ENCODE measurements at regions not wholly inside any gene's neighbourhood (a gene's known extent, or its start where the extent isn't known, plus 50 kb on each side); places are given as distances from the start of the nearest gene placed in this dataset.

GRCh38 chr6:99184696-99185095 is 164.8 kb downstream of the FAXC start:
- peak; percentile 54 to 79 for DNase-seq
- Histone ChIP-seq H3K4me1 (ENCODE audit: control insufficient read depth in 1 of 2, insufficient read depth in 2 of 2, low read length in 2 of 2) (peaks cover 2 to 3% of the 10 kb centered on the region in 2 experiments), H2AFZ (ENCODE audit: insufficient read depth, low read length, poor library complexity) (no peak overlapping the region), H3K14ac (ENCODE audit: low read length) (no peak overlapping the region), H2AK5ac (ENCODE audit: low read length) (no peak overlapping the region), H2BK12ac (ENCODE audit: low read length) (no peak overlapping the region), H4K12ac (ENCODE audit: low read depth, low read length) (no peak overlapping the region), H3K79me1 (ENCODE audit: low read length) (no peaks in the 10 kb centered on the region), H4K91ac (ENCODE audit: low read depth, low read length) (no peak overlapping the region), H3K4me2 (ENCODE audit: low read length) (no peak overlapping the region), H3K4ac (ENCODE audit: low read depth, low read length) (no peak overlapping the region), H2BK120ac (ENCODE audit: insufficient read depth, low read length, poor library complexity) (no peak overlapping the region), H3K27ac (ENCODE audit: low read depth, low read length) (no peak overlapping the region), H3K27me3 (ENCODE audit: insufficient read depth, low read length) (no peaks in the 10 kb centered on the region), H3K9me3 (ENCODE audit: insufficient read depth, low read depth, low read length) (no peaks in the 10 kb centered on the region), H2BK5ac (ENCODE audit: low read depth, low read length, poor library complexity) (no peak overlapping the region), H3K23ac (ENCODE audit: low read length) (no peak overlapping the region), H3K9ac (ENCODE audit: low read length) (no peak overlapping the region), H4K8ac (ENCODE audit: low read depth, low read length) (no peak overlapping the region), H3K4me3 (ENCODE audit: low read depth, low read length) (no peak overlapping the region), H3K36me3 (ENCODE audit: control insufficient read depth in 1 of 2, insufficient read depth in 2 of 2, low read length in 2 of 2) (no peaks in the 10 kb centered on the region), H3K79me2 (ENCODE audit: control insufficient read depth, insufficient read depth, low read length, poor library complexity) (no peaks in the 10 kb centered on the region), H3K18ac (ENCODE audit: low read length) (no peak overlapping the region)
- WGBS (ENCODE audit: extremely low coverage, insufficient coverage, insufficient read length), result no CpG with 5 or more reads among the region's 2 CpGs

- Histone ChIP-seq H3K79me2 (ENCODE audit: control insufficient read depth, insufficient read depth, low read length, poor library complexity) (no peaks in the 10 kb centered on the region), H3K18ac (ENCODE audit: low read length) (no peak overlapping the region), H2BK5ac (ENCODE audit: low read depth, low read length, poor library complexity) (no peak overlapping the region), H3K4ac (ENCODE audit: low read depth, low read length) (no peak overlapping the region), H4K8ac (ENCODE audit: low read depth, low read length) (no peak overlapping the region), H2AFZ (ENCODE audit: insufficient read depth, low read length, poor library complexity) (no peak overlapping the region), H2BK12ac (ENCODE audit: low read length) (no peak overlapping the region), H3K9me3 (ENCODE audit: insufficient read depth, low read depth, low read length) (no peaks in the 10 kb centered on the region), H3K27ac (ENCODE audit: low read depth, low read length) (no peak overlapping the region), H2BK120ac (ENCODE audit: insufficient read depth, low read length, poor library complexity) (no peak overlapping the region), H3K79me1 (ENCODE audit: low read length) (no peaks in the 10 kb centered on the region), H4K91ac (ENCODE audit: low read depth, low read length) (no peak overlapping the region), H3K27me3 (ENCODE audit: insufficient read depth, low read length) (no peaks in the 10 kb centered on the region), H3K14ac (ENCODE audit: low read length) (no peak overlapping the region), H3K36me3 (ENCODE audit: control insufficient read depth in 1 of 2, insufficient read depth in 2 of 2, low read length in 2 of 2) (no peaks in the 10 kb centered on the region), H4K12ac (ENCODE audit: low read depth, low read length) (no peak overlapping the region), H3K4me1 (ENCODE audit: control insufficient read depth in 1 of 2, insufficient read depth in 2 of 2, low read length in 2 of 2) (peaks cover 2 to 3% of the 10 kb centered on the region in 2 experiments), H3K9ac (ENCODE audit: low read length) (no peak overlapping the region), H3K4me2 (ENCODE audit: low read length) (no peak overlapping the region), H2AK5ac (ENCODE audit: low read length) (no peak overlapping the region), H3K23ac (ENCODE audit: low read length) (no peak overlapping the region), H3K4me3 (ENCODE audit: low read depth, low read length) (no peak overlapping the region)
- no CpG with 5 or more reads among the region's 1 CpG for WGBS (ENCODE audit: extremely low coverage, insufficient coverage, insufficient read length)
- peak in 1 of 2 donors; percentile 64 for DNase-seq
These were observed 166.4 kb downstream of the FAXC start for GRCh38 chr6:99183066-99183465.

- WGBS (ENCODE audit: extremely low coverage, insufficient coverage, insufficient read length), result no CpG with 5 or more reads among the region's 1 CpG
- H4K91ac ChIP-seq (ENCODE audit: low read depth, low read length), result no peak overlapping the region
- no peak overlapping the region for H2AFZ ChIP-seq (ENCODE audit: insufficient read depth, low read length, poor library complexity)
- no peak overlapping the region for H4K8ac ChIP-seq (ENCODE audit: low read depth, low read length)
- no peak overlapping the region for H3K4me3 ChIP-seq (ENCODE audit: low read depth, low read length)
- H3K27me3 ChIP-seq (ENCODE audit: insufficient read depth, low read length), result no peaks in the 10 kb centered on the region
- no peaks in the 10 kb centered on the region for H3K36me3 ChIP-seq (ENCODE audit: control insufficient read depth in 1 of 2, insufficient read depth in 2 of 2, low read length in 2 of 2)
- H2BK120ac ChIP-seq (ENCODE audit: insufficient read depth, low read length, poor library complexity), result no peak overlapping the region
- H2AK5ac ChIP-seq (ENCODE audit: low read length), result no peak overlapping the region
- H3K23ac ChIP-seq (ENCODE audit: low read length), result no peak overlapping the region
- no peaks in the 10 kb centered on the region for H3K79me2 ChIP-seq (ENCODE audit: control insufficient read depth, insufficient read depth, low read length, poor library complexity)
- no peak overlapping the region for H3K9ac ChIP-seq (ENCODE audit: low read length)
- H2BK5ac ChIP-seq (ENCODE audit: low read depth, low read length, poor library complexity), result no peak overlapping the region
- no peak overlapping the region for H3K4ac ChIP-seq (ENCODE audit: low read depth, low read length)
- H3K9me3 ChIP-seq (ENCODE audit: insufficient read depth, low read depth, low read length), result no peaks in the 10 kb centered on the region
- H2BK12ac ChIP-seq (ENCODE audit: low read length), result no peak overlapping the region
- no peak overlapping the region for H3K18ac ChIP-seq (ENCODE audit: low read length)
- H3K79me1 ChIP-seq (ENCODE audit: low read length), result no peaks in the 10 kb centered on the region
- no peak overlapping the region for H3K14ac ChIP-seq (ENCODE audit: low read length)
- no peak overlapping the region for H3K4me2 ChIP-seq (ENCODE audit: low read length)
- H3K27ac ChIP-seq (ENCODE audit: low read depth, low read length), result no peak overlapping the region
- peaks cover 2 to 3% of the 10 kb centered on the region in 2 experiments for H3K4me1 ChIP-seq (ENCODE audit: control insufficient read depth in 1 of 2, insufficient read depth in 2 of 2, low read length in 2 of 2)
- no peak overlapping the region for H4K12ac ChIP-seq (ENCODE audit: low read depth, low read length)
- no peak for DNase-seq
These were observed 168.3 kb downstream of the FAXC start for GRCh38 chr6:99181174-99181573.

- Histone ChIP-seq H3K36me3 (ENCODE audit: control insufficient read depth in 1 of 2, insufficient read depth in 2 of 2, low read length in 2 of 2) (no peaks in the 10 kb centered on the region), H4K12ac (ENCODE audit: low read depth, low read length) (no peak overlapping the region), H4K8ac (ENCODE audit: low read depth, low read length) (no peak overlapping the region), H2BK12ac (ENCODE audit: low read length) (no peak overlapping the region), H2BK120ac (ENCODE audit: insufficient read depth, low read length, poor library complexity) (no peak overlapping the region), H3K27ac (ENCODE audit: low read depth, low read length) (no peak overlapping the region), H2AK5ac (ENCODE audit: low read length) (no peak overlapping the region), H3K27me3 (ENCODE audit: insufficient read depth, low read length) (no peaks in the 10 kb centered on the region), H3K9me3 (ENCODE audit: insufficient read depth, low read depth, low read length) (no peaks in the 10 kb centered on the region), H2BK5ac (ENCODE audit: low read depth, low read length, poor library complexity) (no peak overlapping the region), H3K18ac (ENCODE audit: low read length) (no peak overlapping the region), H3K4ac (ENCODE audit: low read depth, low read length) (no peak overlapping the region), H3K79me1 (ENCODE audit: low read length) (no peaks in the 10 kb centered on the region), H3K9ac (ENCODE audit: low read length) (no peak overlapping the region), H3K23ac (ENCODE audit: low read length) (no peak overlapping the region), H3K4me1 (ENCODE audit: control insufficient read depth in 1 of 2, insufficient read depth in 2 of 2, low read length in 2 of 2) (no peaks in the 10 kb centered on the region), H3K14ac (ENCODE audit: low read length) (no peak overlapping the region), H2AFZ (ENCODE audit: insufficient read depth, low read length, poor library complexity) (no peak overlapping the region), H3K4me3 (ENCODE audit: low read depth, low read length) (no peak overlapping the region), H4K91ac (ENCODE audit: low read depth, low read length) (no peak overlapping the region), H3K4me2 (ENCODE audit: low read length) (no peak overlapping the region), H3K79me2 (ENCODE audit: control insufficient read depth, insufficient read depth, low read length, poor library complexity) (no peaks in the 10 kb centered on the region)
- WGBS (ENCODE audit: extremely low coverage, insufficient coverage, insufficient read length), result no CpG with 5 or more reads among the region's 2 CpGs
- peak; percentile 77 to 93 for DNase-seq
These were observed 171.3 kb downstream of the FAXC start for GRCh38 chr6:99178168-99178567.
